Stimulated activated CD4-positive, alpha-beta T cell treated with anti-CD3 and anti-CD28 coated beads, Interleukin-15, amount 100 ng/mL, for 48 hours (primary cell): ENCODE measurements at regions not wholly inside any gene's neighbourhood (a gene's known extent, or its start where the extent isn't known, plus 50 kb on each side); places are given as distances from the start of the nearest gene placed in this dataset.
"Not testable (repeated sequence)": the region's sequence is repeated elsewhere in the genome, so short reads cannot be mapped to it uniquely, and the experiment has no call there.

Experiments used
- DNase-seq, 2 donors: peaks; one replicate each; pipeline ENCODE4 v3.0.0-alpha.2; 2020; ENCODE audit warnings: low read depth in 2 of 2

GRCh38 chr12:46884362-46884761 is 58.6 kb upstream of the SLC38A4 start:
- no peak for DNase-seq

DNA sequence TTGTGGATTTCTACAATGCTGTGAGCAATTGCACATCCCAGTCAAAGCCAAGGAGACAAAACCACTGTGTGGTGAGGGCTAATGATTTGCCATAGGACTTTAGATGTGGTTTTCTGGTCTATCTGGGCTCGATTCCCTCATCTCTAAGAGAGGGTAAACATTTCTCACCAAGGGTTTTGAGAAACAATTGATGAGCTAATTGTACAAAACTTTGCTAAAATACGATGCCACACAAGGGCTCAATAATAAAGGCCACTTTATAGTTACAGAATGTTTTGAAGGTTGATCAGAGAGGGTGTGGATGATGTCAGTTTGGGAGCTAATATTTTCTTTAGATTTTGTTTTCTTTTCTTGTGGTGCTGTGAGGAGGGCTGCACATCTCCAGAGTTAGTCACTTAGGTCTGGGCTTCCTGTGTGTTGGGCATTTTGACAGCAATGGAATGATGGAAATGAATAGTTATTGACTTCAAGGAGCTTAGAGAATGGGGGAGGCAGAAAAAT is 60.8 kb upstream of the SLC38A4 start:
- no peak for DNase-seq

- no peak for DNase-seq
Observed at GRCh38 chr12:46887870-46888269, 62.1 kb upstream of the SLC38A4 start.

- no peak for DNase-seq
Observed at GRCh38 chr12:46888568-46888967, 62.8 kb upstream of the SLC38A4 start.

DNA sequence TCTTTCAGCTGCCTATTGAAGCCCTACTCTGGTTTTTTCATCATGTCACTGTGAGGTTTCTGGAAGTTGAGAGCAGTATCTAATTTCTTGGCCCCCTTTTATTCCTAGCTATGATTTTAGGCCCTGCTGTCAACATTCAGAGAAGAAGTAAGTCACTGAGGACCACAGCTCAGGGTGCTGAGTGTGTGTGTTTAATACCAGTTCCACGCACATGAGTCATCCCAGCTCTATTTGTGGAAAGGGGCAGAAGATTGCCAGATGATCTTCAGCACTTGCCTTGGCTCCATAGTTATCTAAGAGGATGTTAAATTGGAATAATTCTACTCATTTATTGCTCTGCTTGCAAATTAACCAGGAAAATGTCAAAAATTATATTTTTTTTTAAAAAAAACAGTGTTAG is 65.5 kb upstream of the SLC38A4 start:
- DNase-seq: no peak

DNA sequence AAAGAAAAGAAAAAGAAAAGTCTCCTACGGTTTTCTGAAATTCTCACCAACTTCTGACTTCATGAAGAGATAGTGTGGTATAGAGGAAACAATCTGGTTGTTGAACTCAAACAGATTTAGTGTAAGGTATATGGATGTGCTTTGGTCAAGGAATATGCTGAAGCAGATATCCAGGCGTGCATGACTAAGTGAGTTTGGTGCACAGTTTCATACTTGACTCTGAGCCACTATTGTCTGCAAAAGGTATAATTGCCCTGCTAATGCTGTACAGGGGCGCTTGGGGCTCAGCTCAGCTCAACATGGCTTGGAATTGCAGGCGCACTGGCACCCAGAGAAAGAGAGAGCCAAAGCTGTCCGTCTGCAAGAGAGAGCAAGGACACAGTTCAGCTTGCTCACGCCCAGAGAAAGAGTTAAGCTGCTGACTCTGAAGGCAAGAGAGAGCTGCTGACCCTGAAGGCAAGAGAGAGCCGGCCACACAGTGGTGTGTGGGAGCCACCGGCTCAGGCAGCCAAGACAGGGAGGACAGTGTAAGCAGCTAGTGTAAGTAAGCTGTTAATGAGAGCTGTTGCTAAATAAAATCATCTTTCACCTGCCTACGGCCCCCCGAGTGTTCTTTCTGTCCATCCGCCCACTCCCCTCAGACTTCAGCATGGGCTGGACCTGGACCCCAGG is 66.4 kb upstream of the SLC38A4 start:
- no peak for DNase-seq

GRCh38 chr12:46892887-46893286 is 67.1 kb upstream of the SLC38A4 start:
- DNase-seq: no peak

DNA sequence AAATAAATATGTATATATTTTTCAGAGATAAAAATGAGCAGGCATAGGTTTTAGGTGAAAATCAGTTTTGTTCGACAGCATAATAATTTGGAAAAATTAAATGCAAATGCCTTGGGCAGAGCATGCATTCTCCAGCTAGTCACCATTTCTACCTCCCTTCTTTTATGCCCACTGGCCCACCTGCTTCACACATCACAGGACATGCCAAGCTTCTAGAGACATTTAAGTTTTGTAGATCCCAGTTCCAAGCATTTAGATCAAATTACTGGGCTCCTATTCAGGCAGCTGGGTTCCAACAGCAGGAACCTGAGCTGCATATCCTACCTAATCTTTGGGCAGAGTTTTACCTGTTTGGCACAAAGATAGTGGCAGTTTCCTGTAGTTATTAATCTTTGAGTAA is 67.6 kb upstream of the SLC38A4 start:
- DNase-seq: no peak

DNA sequence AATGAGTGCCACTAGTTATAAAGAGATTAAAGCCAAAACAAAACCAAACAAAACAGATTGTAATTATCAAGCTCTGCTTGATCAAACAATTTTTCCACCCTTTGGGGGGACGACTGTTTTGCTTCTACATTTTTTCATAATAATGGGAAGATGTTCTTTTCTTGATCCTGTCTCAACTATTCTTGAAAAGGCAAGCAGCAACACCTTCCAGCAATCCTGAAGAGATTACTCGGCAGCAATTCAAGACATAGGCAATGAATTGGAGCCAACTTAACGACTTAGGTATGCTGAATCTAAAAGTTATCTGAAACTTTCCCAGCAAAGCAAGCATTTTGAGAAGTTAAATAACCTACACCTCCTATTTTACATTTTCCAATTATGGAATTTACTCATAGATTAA is 69.9 kb upstream of the SLC38A4 start:
- DNase-seq: no peak

DNA sequence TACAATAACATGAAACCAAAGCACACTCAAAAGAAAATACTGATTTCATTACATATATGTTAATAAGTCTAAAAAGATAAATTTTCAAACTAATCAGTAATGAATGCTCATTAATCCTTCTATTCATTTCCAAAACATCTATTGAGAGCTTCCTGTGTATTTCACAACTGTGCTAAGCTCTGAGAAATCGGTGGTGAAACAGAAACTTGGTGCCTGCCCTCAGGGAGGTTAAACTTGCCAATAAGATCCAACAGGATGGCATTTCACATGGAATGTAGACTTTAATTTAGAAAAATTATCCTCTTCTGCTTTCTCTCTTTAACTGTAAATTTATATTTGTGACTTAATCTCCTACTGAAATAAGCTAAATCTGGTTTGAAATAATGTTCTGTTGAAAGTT is 70.9 kb upstream of the SLC38A4 start:
- DNase-seq: no peak

DNA sequence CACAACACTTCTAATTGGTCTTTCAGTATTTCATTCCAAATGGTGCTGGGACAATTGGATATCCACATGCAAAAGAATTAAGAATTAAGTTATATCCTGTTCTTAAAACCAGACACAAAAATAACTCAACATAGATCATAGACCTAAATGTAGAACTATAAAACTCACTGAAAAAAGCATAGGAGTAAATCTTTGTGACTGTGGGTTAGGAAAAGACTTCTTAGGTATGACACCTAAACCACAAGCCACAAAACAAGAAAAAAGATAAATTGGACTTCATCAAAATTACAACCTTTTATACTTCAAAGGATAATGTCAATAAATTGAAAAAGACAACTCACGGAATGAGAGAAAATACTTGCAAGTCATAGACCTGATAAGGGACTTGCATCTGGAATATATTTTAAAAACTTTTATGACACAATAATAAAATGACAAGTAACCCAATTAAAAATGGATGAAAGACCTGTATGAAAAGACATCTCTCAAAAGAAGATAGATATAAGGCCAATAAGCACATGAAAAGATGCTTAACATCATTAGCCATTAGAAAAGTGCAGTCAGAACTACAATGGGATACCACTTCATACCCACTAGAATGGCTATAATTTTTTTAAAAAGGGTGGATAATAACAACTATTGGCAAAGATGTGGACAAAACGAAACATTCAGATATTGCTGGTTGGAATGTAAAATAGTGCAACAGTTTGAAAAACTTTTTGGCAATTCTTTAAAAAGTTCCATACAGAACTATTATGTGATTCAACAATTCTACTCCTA is 72.5 kb upstream of the SLC38A4 start:
- DNase-seq: no peak

DNA sequence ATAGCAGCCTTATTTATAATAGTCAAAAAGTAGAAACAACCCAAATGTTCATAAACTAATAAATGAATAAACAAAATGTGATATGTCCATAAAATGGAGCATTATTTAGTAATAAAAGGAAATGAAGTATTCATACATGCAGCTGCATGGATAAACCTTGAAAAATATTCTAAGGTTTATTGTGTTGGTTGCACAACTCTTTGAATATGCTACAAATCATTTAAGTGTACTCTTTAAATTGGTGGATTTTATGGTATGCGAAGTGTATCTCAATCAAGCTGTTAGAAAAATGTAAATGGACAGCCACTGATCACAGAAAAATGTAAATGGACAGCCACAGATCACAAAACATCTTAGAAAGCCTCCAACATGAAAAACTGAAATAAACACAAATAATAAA is 73.2 kb upstream of the SLC38A4 start:
- no peak for DNase-seq

DNA sequence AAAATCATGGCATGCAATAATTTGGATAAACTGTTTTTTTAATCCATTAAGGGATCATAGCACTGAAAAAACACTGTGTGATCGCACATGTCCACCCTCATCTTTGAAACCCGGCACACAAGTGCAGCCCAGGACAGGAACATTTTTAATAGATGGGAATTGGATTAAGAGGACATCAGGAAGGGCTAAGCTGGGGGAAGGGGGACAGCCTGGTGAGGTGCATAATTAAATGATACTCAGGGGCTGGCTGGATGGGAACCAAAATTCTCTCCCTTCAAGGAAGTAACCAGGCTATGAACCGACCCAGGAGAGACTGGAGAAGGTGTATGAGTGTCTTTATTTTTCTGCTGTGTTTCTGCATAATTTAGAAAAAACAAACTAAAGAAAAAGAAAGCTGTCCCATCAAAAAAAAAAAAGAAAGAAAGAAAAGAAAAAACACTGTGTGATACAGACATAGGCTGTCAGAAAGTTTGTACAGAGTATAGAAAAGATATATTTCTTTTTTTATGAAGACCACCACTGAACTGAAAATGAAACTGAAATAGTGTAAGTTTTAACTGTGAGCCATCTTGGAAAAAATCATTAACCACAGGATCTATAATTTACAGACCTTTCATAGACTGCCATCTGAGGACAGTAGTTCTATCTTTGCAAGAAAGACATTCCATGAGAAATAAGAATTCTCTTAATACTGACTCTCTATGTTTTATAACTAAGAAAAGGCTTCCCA is 75.1 kb upstream of the SLC38A4 start:
- no peak for DNase-seq

- DNase-seq: no peak
Observed at GRCh38 chr12:46901464-46902205, 75.8 kb upstream of the SLC38A4 start.

- no peak for DNase-seq
Observed at GRCh38 chr12:46903058-46903457, 77.3 kb upstream of the SLC38A4 start.

DNA sequence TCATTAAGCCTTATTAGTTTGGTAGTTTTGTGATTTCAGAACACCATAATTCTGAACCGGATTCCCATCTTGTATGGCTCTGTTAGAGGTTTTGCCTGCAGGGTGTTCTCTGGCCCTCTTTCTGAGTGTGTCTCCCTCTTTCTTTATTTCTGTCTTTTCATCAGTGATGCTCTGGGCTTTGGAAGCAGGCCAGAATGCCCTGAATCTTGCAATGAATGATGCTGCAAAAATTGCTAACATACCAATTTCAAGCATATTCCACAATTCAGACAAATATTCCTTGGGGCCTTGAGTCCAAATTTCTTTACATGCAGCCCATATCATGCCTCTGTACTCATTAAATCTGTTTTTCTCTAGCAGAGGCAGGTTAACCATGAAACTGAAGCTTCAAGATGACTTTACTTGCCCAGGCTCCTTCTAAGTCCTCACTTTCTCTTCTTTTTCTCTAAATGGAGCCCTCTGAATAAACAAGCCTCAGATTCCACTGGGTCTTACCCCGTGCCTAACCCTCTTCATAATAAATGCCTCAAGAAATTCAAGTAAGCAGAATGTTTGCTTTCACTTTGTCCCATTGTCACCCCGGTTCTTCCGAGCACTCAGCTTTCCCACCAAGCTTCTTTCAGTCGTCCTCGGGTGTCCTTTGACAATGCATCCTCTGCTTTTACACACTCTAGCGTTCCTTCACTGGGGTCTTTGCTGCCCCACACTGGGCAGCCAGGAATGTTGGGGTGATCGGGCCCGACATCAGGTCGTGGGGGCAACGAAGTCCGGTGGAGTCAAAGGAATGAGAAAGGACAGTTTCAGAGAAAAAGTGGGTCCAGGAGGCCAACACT is 78.8 kb upstream of the SLC38A4 start:
- no peak for DNase-seq

DNA sequence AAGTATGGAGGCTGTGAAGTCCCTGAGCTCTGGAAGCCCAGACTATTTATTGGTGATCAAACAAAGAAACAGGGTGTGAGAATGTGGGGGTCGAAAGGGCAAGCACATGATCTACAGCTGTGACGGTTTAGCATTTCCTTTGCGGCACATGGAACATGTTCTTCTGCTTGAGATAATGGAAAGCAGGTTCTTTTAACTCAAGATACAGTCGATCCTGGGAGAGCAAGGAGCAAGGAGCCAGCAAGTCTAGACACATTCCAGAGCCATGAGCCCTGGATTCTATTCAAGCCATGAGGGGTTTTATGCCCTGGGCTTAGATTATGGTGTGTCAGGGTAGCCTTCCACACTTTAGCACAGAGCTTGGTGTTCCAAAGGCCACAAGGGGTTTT is 79.4 kb upstream of the SLC38A4 start:
- DNase-seq: not testable (repeated sequence)

DNA sequence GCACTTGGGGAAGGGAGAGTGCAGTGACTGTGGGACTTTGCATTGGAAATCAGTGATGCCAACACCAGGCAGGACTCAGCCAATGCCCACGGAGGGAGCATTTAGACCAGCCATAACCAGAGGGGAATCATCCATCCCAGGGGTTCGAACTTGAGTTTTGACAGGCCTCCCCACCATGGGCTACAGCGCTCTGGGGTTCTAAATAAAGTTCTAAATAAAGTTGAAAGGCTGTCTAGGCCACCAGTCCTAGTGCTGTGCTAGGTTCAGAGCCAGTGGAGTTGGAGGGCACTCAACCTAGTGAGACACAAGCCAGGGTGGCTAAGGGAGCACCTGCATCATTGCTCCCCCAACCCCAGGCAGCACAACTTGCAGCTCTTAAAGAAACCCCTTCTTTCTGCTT is 82.0 kb upstream of the SLC38A4 start:
- no peak for DNase-seq

DNA sequence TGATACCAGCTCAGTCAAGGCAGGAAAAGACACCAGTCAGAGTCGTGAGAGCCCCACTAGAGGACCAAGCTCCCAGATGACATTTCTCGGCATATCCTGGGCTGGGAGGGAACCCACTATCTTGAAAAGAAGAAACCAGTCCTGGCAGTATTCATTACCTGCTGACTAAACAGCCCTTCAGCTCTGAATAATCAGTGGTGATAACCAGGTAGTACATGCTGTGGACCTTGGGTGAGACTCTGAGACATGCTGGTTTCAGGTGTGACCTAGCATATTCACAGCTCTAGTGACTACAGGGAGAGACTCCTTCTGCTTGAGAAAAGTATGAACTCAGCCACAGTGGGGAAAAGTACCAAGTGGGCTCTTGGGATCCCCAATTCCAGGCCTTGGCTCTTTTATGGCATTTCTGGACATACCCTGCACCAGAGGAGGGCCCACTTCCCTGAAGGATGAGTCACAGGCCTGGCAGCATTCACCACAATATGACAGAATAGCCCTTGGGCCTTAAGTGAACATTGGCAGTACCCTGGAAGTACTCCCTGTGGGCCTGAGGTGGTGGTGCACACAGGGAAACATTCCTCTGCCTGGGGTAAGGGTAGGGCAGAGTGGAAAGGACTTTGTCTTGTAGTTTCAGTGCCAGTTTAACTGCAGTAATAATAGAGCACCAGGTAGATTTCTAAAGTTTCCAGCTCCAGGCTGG is 82.6 kb upstream of the SLC38A4 start:
- no peak for DNase-seq

DNA sequence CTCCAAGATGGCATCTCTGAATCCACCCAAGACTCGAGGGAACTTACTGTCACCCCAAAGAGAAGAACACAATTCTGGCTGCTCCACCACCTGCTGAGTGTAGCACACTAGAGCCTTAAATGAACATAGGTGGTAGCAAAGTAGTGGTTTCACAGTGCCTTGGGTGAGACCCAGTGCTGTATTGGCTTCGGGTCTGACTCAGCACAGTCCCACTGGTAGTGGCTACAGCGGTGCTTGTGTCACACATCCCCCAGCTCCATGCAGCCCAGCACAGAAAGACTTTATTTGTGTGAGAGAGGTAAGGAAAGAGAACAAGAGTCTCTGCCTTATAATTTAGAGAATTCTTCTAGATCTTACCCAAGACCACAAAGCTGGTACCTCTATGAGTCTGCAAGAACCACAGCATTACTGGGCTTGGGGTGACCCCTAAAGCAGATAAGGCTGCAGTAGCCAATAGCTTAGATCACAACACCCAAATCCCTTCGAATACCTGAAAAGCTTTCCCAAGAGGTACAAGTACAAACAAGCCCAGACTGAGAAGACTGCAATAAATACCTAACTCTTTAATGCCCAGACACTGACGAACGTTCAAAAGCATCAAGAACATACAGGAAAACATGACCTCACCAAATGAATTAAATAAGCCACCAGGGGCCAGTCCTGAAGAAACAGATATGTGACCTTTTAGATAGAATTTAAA is 83.3 kb upstream of the SLC38A4 start:
- DNase-seq: no peak
